OCI-LY7 (cell line): ENCODE measurements at regions not wholly inside any gene's neighbourhood (a gene's known extent, or its start where the extent isn't known, plus 50 kb on each side); places are given as distances from the start of the nearest gene placed in this dataset.
A peak's percentile ranks its signal among the peaks of the same experiment; 100 is the strongest.

Experiments used
- BruUV-seq: library from RNA; stranded (reverse); fragments of 400-500 nt; replicated peaks from 2 replicates; lab custom pipeline; 2021; lab: Mats Ljungman, UMichigan
- CTCF ChIA-PET: fragments of 300-600 bp; sonication (Branson Sonifier 250); formaldehyde crosslinking; loops from one replicate; lab custom pipeline; 2022; ENCODE audit warnings: antibody characterized with exemption; ENCODE audit not compliant: unreplicated experiment; lab: Charles Lee
- POLR2A ChIA-PET: fragments of 300-600 bp; sonication (Branson Sonifier 250); formaldehyde crosslinking; loops from one replicate; lab custom pipeline; 2022; ENCODE audit warnings: antibody characterized with exemption; lab: Charles Lee
- DNase-seq: peaks from one replicate; pipeline ENCODE4 v3.0.0-alpha.2; 2015; ENCODE audit warnings: low spot score
- H2AFZ ChIP-seq: fragments of 200-600 bp; sonication (generic), shearing (Covaris generic); 2 replicates; pipeline ENCODE4 v1.6.1; 2014; ENCODE audit warnings: mild to moderate bottlenecking, antibody characterized with exemption, low read length, moderate library complexity
- H3K27ac ChIP-seq: fragments of 200-600 bp; sonication (generic); 2 replicates; pipeline ENCODE4 v1.5.1; 2014; ENCODE audit warnings: mixed run types, low read depth, mild to moderate bottlenecking, moderate library complexity, low read length, inconsistent platforms; ENCODE audit not compliant: poor library complexity, severe bottlenecking
- H3K36me3 ChIP-seq: fragments of 200-600 bp; sonication (generic); 2 replicates; pipeline ENCODE4 v1.6.1; 2014; ENCODE audit warnings: mild to moderate bottlenecking, antibody characterized with exemption, low read length, moderate library complexity, mixed read lengths; ENCODE audit not compliant: insufficient read depth
- H3K4me1 ChIP-seq: fragments of 200-600 bp; sonication (generic); 2 replicates; pipeline ENCODE4 v1.5.1; 2014; ENCODE audit warnings: mild to moderate bottlenecking, low read length; ENCODE audit not compliant: insufficient read depth, poor library complexity, severe bottlenecking
- H3K4me2 ChIP-seq: fragments of 200-600 bp; sonication (generic); 2 replicates; pipeline ENCODE4 v1.6.1; 2014; ENCODE audit warnings: mild to moderate bottlenecking, low read length
- H3K4me3 ChIP-seq: fragments of 200-600 bp; sonication (generic); 2 replicates; pipeline ENCODE4 v1.5.1; 2014; ENCODE audit warnings: mild to moderate bottlenecking, low read depth, low read length; ENCODE audit not compliant: poor library complexity, severe bottlenecking
- H3K79me2 ChIP-seq: fragments of 200-600 bp; sonication (generic); 2 replicates; pipeline ENCODE4 v1.6.1; 2016; ENCODE audit warnings: low read depth, mild to moderate bottlenecking, low read length, moderate library complexity, mixed read lengths; ENCODE audit not compliant: insufficient read depth
- H3K9me2 ChIP-seq: fragments of 200-600 bp; sonication (generic); 2 replicates; pipeline ENCODE4 v1.6.1; 2016; ENCODE audit warnings: mild to moderate bottlenecking, low read length, mixed read lengths; ENCODE audit not compliant: insufficient read depth
- H3K9me3 ChIP-seq: fragments of 200-600 bp; sonication (generic); 2 replicates; pipeline ENCODE4 v1.6.1; 2014; ENCODE audit warnings: mild to moderate bottlenecking, mixed run types, low read length, mixed read lengths
- H4K20me1 ChIP-seq: fragments of 200-600 bp; sonication (generic); 2 replicates; pipeline ENCODE4 v1.6.1; 2014; ENCODE audit warnings: mild to moderate bottlenecking, antibody characterized with exemption, low read length, moderate library complexity, mixed read lengths; ENCODE audit not compliant: insufficient read depth
- CTCF ChIP-seq: fragments of 200-600 bp; sonication (generic); conservative IDR thresholded peaks from 2 replicates; pipeline ENCODE4 v1.5.1; 2014; ENCODE audit warnings: mild to moderate bottlenecking, antibody characterized with exemption, low read length, moderate library complexity, mixed read lengths
- EZH2phosphoT487 ChIP-seq: fragments of 200-600 bp; sonication (generic); IDR thresholded peaks from 2 replicates; pipeline ENCODE4 v1.6.1; 2018; ENCODE audit warnings: low read depth, borderline replicate concordance, mild to moderate bottlenecking, mixed run types, antibody characterized with exemption, low read length, moderate library complexity, mixed read lengths
- intact Hi-C: fragments of 100-400 bp; cut with micrococcal nuclease; formaldehyde crosslinking; loops from one replicate; pipeline ENCODE4 v1.10.0; 2022; ENCODE audit not compliant: unreplicated experiment

DNA sequence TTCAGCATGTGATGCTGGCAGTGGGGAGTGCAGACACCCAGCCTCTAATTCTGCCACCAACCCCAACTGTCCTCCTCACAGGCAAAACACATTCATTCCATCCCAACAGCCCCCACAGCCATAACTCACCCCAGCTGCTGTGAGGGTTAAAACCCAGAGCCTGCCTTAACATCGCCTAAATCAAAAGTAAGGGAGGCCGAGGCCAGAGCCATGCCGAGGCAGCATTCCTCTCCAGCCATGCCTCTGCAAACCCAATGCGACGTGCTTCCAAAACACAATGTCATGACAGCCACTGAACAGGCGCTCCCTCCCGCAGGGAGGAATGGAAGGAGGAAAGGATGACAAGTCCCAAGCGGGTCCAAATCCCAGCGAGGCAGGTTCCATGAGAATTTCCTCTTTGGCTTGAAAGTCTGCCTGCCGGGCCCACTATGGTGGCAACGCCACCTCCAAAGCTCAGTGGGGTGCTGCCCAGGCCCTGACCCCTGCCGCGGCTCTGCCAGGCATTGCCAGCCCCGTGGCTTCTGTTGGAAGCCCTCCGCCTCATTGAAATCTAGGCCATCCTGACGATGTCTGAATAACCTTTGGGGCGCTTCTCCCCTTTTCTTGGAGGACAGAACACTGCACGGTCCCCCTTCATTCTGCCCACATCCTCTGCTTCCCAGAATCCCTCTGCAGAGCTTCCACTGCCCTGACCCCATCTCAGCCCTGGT, 472.3 kb downstream of the BRD1 start:
- H2AFZ ChIP-seq = no peak overlapping the region
- TF ChIP-seq CTCF = no peak
- no peak for TF ChIP-seq EZH2phosphoT487
- BruUV-seq = no TSS peak
- ChIA-PET CTCF (no interaction called here), POLR2A (no interaction called here)
- intact Hi-C loops = loop anchor here (10.0 kb wide), 2 partner anchors 309 to 579 kb away; no protein-coding TSS in a partner anchor
- H3K4me1 ChIP-seq = peaks cover 75% of the 10 kb centered on the region
- peaks cover 7% of the 10 kb centered on the region; the same call in 1 of the 2 replicates for H3K9me3 ChIP-seq
- no peak overlapping the region for H3K4me2 ChIP-seq
- no peaks in the 10 kb centered on the region for H3K9me2 ChIP-seq
- no peaks in the 10 kb centered on the region for H3K79me2 ChIP-seq
- no peak overlapping the region for H3K4me3 ChIP-seq
- H3K27ac ChIP-seq = peak overlapping the region; percentile 36
- no peaks in the 10 kb centered on the region for H4K20me1 ChIP-seq
- H3K36me3 ChIP-seq = no peaks in the 10 kb centered on the region
- no peak for DNase-seq

- Histone ChIP-seq H3K27ac (peak overlapping the region; percentile 36), H3K79me2 (no peaks in the 10 kb centered on the region), H3K4me3 (peak overlapping the region; percentile 25), H2AFZ (peak overlapping the region; percentile 72; the same call in 1 of the 2 replicates), H3K9me3 (peaks cover under 1% of the 10 kb centered on the region; the same call in 1 of the 2 replicates), H3K9me2 (no peaks in the 10 kb centered on the region), H3K36me3 (no peaks in the 10 kb centered on the region), H3K4me2 (peak overlapping the region; percentile 46), H4K20me1 (no peaks in the 10 kb centered on the region), H3K4me1 (peaks cover 75% of the 10 kb centered on the region)
- DNase-seq = peak; percentile 49
- BruUV-seq = no TSS peak
- ChIA-PET CTCF (no interaction called here), POLR2A (no interaction called here)
- intact Hi-C loops = loop anchor here (10.0 kb wide), 2 partner anchors 310 to 580 kb away; no protein-coding TSS in a partner anchor
- no peak for TF ChIP-seq EZH2phosphoT487
- TF ChIP-seq CTCF = no peak
Observed at GRCh38 chr22:49354516-49355210, 473.0 kb downstream of the BRD1 start.

GRCh38 chr22:49353235-49353634, 474.4 kb downstream of the BRD1 start:
- no peak overlapping the region for H3K4me3 ChIP-seq
- no peaks in the 10 kb centered on the region for H3K36me3 ChIP-seq
- BruUV-seq = no TSS peak
- ChIA-PET POLR2A (no interaction called here), CTCF (no interaction called here)
- peak overlapping the region; percentile 98 for H3K27ac ChIP-seq
- peaks cover 72% of the 10 kb centered on the region for H3K4me1 ChIP-seq
- no peak overlapping the region for H2AFZ ChIP-seq
- no peaks in the 10 kb centered on the region for H3K79me2 ChIP-seq
- no peaks in the 10 kb centered on the region for H4K20me1 ChIP-seq
- no peak for TF ChIP-seq EZH2phosphoT487
- no peak for TF ChIP-seq CTCF
- DNase-seq = no peak
- no peaks in the 10 kb centered on the region for H3K9me3 ChIP-seq
- intact Hi-C loops = loop anchor here (10.0 kb wide), 2 partner anchors 312 to 582 kb away; no protein-coding TSS in a partner anchor
- no peaks in the 10 kb centered on the region for H3K9me2 ChIP-seq
- H3K4me2 ChIP-seq = peak overlapping the region; percentile 73
